Lung microvascular endothelial cell (primary cell): ENCODE measurements at regions not wholly inside any gene's neighbourhood (a gene's known extent, or its start where the extent isn't known, plus 50 kb on each side); places are given as distances from the start of the nearest gene placed in this dataset.

ENCODE experiments used
- DNase-seq, 2 donors: peaks; one replicate each; pipeline versions ENCODE4 v3.0.0 to v3.0.0-alpha.2; 2010; ENCODE audit warnings: low read depth in 2 of 2

DNA sequence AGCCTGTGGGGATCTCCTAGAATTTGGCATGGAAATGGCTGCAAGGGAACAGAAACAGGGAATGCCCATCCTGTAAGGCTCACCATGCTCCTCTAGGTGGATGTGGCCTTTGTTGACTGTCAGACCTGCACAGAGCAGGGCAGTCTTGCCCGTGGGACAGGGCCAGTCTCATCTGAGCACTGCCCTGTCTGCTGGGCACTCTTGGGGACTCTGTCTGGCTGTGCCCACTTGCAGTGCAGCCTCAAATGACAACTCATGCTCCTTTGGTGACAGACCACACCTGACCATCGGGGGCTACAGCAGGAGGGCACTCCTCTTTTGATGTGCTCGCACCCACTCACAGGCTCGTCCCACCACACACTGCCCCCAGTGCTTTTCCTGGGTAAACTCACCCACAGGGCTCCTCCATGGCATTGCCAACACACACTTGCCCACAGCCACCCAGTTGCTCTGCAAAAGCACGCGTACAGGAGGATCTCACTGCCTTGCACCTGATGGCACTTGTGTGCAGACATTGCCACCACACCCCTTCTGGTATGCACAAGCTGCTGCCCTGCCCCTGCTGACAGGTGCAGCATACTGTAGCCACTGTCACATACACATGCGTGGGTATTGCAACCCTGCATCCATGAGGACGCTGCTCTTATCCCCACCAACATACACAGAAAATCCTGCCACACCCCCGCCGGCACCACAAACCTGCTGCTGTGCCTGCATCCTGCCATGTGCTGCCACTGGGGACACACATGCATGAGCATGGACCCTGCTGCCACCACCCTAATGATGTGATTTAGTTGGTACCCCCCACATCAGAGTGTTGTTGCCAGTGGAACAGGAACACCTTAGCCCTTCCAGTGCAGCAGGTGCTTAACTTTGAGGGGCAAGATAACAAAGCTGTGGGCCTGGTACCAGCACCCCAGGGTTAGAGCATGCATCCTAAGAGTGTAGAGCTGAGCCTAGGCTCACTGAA, 100.1 kb upstream of the ARHGEF9 start:
- DNase-seq, result no peak

DNA sequence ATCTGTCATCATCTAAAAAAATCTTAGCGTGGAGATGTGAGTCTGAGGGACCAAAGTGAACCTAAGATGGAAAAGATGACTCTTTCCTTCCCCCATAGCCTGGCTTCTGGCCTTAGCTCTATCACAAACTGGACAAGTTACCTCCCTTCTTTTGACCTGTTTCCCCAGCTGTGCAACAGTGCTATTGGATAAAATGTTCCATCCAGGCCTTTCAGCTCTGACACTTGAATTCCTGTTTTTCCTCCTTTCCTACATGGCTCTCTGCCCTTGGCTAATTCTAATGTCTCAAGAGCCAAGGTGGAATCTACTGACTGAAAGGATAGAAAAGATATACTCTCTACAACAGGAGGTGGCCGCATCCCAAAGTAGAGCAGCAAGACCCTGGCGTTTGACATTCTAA, 84.5 kb upstream of the ARHGEF9 start:
- DNase-seq, result no peak

DNA sequence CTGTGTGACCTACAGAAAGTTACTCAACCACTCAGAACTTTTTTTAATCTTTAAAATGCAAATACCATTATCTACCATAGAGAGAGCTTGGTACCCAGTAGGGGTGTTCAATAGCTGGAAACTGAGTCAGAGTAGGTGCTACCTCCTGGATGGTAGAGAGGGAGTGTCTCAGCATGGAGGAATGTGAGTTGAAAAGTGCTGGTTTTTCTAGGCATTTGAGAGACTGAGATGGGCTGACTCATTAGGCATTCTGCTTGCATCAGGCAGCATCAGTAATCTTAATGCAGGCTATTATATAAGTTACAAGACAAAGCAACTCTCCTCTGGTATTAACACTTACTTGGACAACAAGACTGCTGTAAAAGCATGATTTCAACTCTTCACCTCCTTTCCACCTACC, 70.9 kb upstream of the ARHGEF9 start:
- no peak for DNase-seq

DNA sequence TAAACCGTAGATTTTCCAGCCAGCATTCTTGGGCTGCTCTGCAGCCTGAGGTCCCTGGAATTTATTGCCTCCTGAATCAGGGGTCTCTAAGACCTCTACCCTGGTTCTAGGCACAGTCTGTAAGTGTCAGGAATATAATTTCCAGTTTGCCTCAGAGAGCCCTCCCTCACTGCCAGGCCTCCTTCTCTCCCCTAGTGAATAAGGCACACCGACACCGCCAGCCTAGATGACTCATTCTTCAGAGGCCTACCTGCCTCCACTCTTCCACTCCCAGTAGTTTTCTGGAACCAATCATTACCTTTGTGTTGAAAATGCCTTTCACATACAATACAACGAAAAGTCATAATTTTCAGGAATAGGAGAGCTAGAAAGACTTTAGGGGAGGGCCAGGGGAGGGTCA, 50.3 kb upstream of the ARHGEF9 start:
- DNase-seq, result no peak
